Right ventricle myocardium inferior (tissue), 1 donor: ENCODE measurements at regions not wholly inside any gene's neighbourhood (a gene's known extent, or its start where the extent isn't known, plus 50 kb on each side); places are given as distances from the start of the nearest gene placed in this dataset.
A peak's percentile ranks its signal among the peaks of the same experiment; 100 is the strongest.

Source experiments
- ATAC-seq: fragments of 200-7000 bp; cut with Tn5 transposase; one replicate; pipeline ENCODE4 v1.9.1; 2020; ENCODE audit warnings: mild to moderate bottlenecking, moderate library complexity
- DNase-seq: peaks from one replicate; pipeline ENCODE4 v3.0.0; 2021; ENCODE audit errors: missing footprints
- intact Hi-C: fragments of 100-400 bp; cut with DNase I; formaldehyde crosslinking; loops from one replicate; pipeline ENCODE4 v1.11.0; 2022
- donor health status: DM: no; HTN: yes; CAD: no; lungs with severe emphysema.

GRCh38 chr2:65636813-65637483, 204.5 kb upstream of the SPRED2 start:
- DNase-seq (no peak), ATAC-seq (no peak)
- intact Hi-C loops: no loop called here

GRCh38 chr2:65636024-65636423, 203.6 kb upstream of the SPRED2 start:
- no peak for ATAC-seq
- intact Hi-C loops: no loop called here
- no peak for DNase-seq

- ATAC-seq (no peak), DNase-seq (no peak)
- intact Hi-C loops: no loop called here
These were observed 201.9 kb upstream of the SPRED2 start for GRCh38 chr2:65634304-65634703.

- intact Hi-C loops: no loop called here
- DNase-seq (no peak), ATAC-seq (no peak)
These were observed 198.2 kb upstream of the SPRED2 start for GRCh38 chr2:65630643-65631042.

GRCh38 chr2:65628156-65628555, 195.8 kb upstream of the SPRED2 start:
- intact Hi-C loops: no loop called here
- DNase-seq (no peak), ATAC-seq (no peak)

GRCh38 chr2:65626831-65627230, 194.4 kb upstream of the SPRED2 start:
- no peak for DNase-seq
- ATAC-seq: no peak
- intact Hi-C loops: no loop called here

- ATAC-seq (no peak), DNase-seq (no peak)
- intact Hi-C loops: no loop called here
These were observed 193.6 kb upstream of the SPRED2 start for GRCh38 chr2:65625982-65626381.

GRCh38 chr2:65622951-65623535, 190.6 kb upstream of the SPRED2 start:
- intact Hi-C loops: no loop called here
- no peak for ATAC-seq
- DNase-seq: no peak

GRCh38 chr2:65622499-65622898, 190.1 kb upstream of the SPRED2 start:
- DNase-seq (no peak), ATAC-seq (no peak)
- intact Hi-C loops: no loop called here

- no peak for ATAC-seq
- intact Hi-C loops: no loop called here
- no peak for DNase-seq
These were observed 188.1 kb upstream of the SPRED2 start for GRCh38 chr2:65620524-65620923.

- no peak for ATAC-seq
- no peak for DNase-seq
- intact Hi-C loops: no loop called here
These were observed 187.6 kb upstream of the SPRED2 start for GRCh38 chr2:65620026-65620425.

GRCh38 chr2:65615602-65616001, 183.2 kb upstream of the SPRED2 start:
- intact Hi-C loops: no loop called here

GRCh38 chr2:65613968-65614555, 181.7 kb upstream of the SPRED2 start:
- intact Hi-C loops: no loop called here
- no peak for DNase-seq
- no peak for ATAC-seq

More at GRCh38 chr2:65615602-65616001, 183.2 kb upstream of the SPRED2 start:
- no peak for ATAC-seq
- no peak for DNase-seq

GRCh38 chr2:65611488-65611887, 179.1 kb upstream of the SPRED2 start:
- intact Hi-C loops: no loop called here
- ATAC-seq: peak; percentile 28
- DNase-seq: no peak

- intact Hi-C loops: no loop called here
- DNase-seq (no peak), ATAC-seq (no peak)
These were observed 176.5 kb upstream of the SPRED2 start for GRCh38 chr2:65608916-65609315.

- intact Hi-C loops: no loop called here
- DNase-seq (no peak), ATAC-seq (no peak)
These were observed 176.1 kb upstream of the SPRED2 start for GRCh38 chr2:65608466-65608865.

- no peak for ATAC-seq
- DNase-seq: no peak
- intact Hi-C loops: no loop called here
These were observed 175.4 kb upstream of the SPRED2 start for GRCh38 chr2:65607662-65608305.

GRCh38 chr2:65605743-65606058, 173.3 kb upstream of the SPRED2 start:
- intact Hi-C loops: no loop called here
- no peak for DNase-seq
- ATAC-seq: no peak

GRCh38 chr2:65605058-65605742, 172.8 kb upstream of the SPRED2 start:
- intact Hi-C loops: no loop called here
- no peak for ATAC-seq
- DNase-seq: no peak

GRCh38 chr2:65604246-65604645, 171.8 kb upstream of the SPRED2 start:
- ATAC-seq (no peak), DNase-seq (no peak)
- intact Hi-C loops: no loop called here
